Sigmoid colon (tissue), 6 donors: ENCODE measurements at regions not wholly inside any gene's neighbourhood (a gene's known extent, or its start where the extent isn't known, plus 50 kb on each side); places are given as distances from the start of the nearest gene placed in this dataset.

Experiments
- DNase-seq: peaks from one replicate; pipeline ENCODE4 v3.0.0-alpha.2; 2019
- H3K27ac ChIP-seq, 4 donors: fragments of 200-600 bp; sonication (generic); one replicate each; pipeline ENCODE4 v1.5.1; 2016 to 2019; ENCODE audit warnings: mild to moderate bottlenecking in 1 of 4
- H3K27me3 ChIP-seq, 3 donors: fragments of 200-600 bp; sonication (generic); one replicate each; pipeline ENCODE4 v1.5.1; 2019; ENCODE audit warnings: mild to moderate bottlenecking in 1 of 3
- H3K36me3 ChIP-seq, 4 donors: fragments of 200-600 bp; sonication (generic); one replicate each; pipeline ENCODE4 v1.5.1; 2016 to 2019
- H3K4me1 ChIP-seq, 4 donors: fragments of 200-600 bp; sonication (generic); one replicate each; pipeline ENCODE4 v1.5.1; 2017 to 2019
- H3K4me3 ChIP-seq, 4 donors: fragments of 200-600 bp; sonication (generic); one replicate each; pipeline ENCODE4 v1.5.1; 2017 to 2019; ENCODE audit warnings: mild to moderate bottlenecking in 2 of 4, moderate library complexity in 1 of 4
- H3K9me3 ChIP-seq, 4 donors: fragments of 200-600 bp in 3 of 4; sonication (generic) in 3 of 4; one replicate each; pipeline versions ENCODE4 v1.5.1 to v1.6.1; 2013 to 2019
- EP300 ChIP-seq, 4 donors: sonication (generic); formaldehyde crosslinking; IDR thresholded peaks; one replicate each; pipeline ENCODE4 v1.6.1; 2017; ENCODE audit warnings: antibody characterized with exemption in 4 of 4
- POLR2A ChIP-seq, 2 donors: fragments of 450-650 bp; IDR thresholded peaks; one replicate each; pipeline ENCODE4 v1.6.1; 2016; ENCODE audit warnings: antibody characterized with exemption in 2 of 2, mild to moderate bottlenecking in 2 of 2, moderate library complexity in 2 of 2
- POLR2AphosphoS5 ChIP-seq, 4 donors: sonication (generic); formaldehyde crosslinking; IDR thresholded peaks; one replicate each; pipeline ENCODE4 v1.6.1; 2017; ENCODE audit warnings: antibody characterized with exemption in 4 of 4
- WGBS, 2 donors: extraction: QIAGEN DNeasy Blood & Tissue Kit; methylation state at CpG; one replicate each; pipeline ENCODE4 v1.1.7; 2013; 5-methylcytosine and 5-hydroxymethylcytosine counted together
- intact Hi-C: fragments of 100-400 bp; cut with DNase I; formaldehyde crosslinking; loops from one replicate; pipeline ENCODE4 v1.15.1; 2023
- TF ChIP-seq, protein P1 (sequence below), 4 experiments: fragments of 450-650 bp in 3 of 4; fragments of 200-600 bp in 1 of 4; IDR thresholded peaks; one replicate each; pipeline ENCODE4 v1.5.1; 2016 to 2019; ENCODE audit warnings: antibody characterized with exemption in 4 of 4, mild to moderate bottlenecking in 3 of 4, moderate library complexity in 2 of 4
- donor health status: healthy with polysubstance abuse.
- donor health status: healthy.

DNA sequence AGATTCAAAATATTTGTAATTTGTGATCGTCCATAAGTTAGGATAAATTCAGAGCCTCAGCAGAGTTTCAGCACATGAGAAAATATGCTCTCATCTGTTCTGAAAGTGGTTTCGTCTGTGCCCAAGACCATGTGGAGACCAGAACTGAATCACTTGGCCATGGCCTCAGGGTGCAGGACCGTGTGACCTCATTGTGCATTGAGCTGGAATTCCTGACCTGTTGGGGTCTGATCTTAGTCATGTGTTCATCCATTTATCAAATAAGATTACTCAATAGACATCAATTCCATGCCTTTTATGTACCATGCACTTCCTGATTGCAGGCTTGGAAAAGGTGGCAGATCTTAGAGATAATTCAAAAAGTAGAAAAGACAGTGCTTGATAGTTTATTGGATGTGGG is 680.5 kb downstream of the QKI start:
- Histone ChIP-seq H3K9me3 (no peaks in the 10 kb centered on the region), H3K4me3 (no peak overlapping the region), H3K27ac (no peak overlapping the region), H3K4me1 (no peaks in the 10 kb centered on the region), H3K36me3 (no peaks in the 10 kb centered on the region), H3K27me3 (no peaks in the 10 kb centered on the region)
- 89 to 92% methylated on average over 3 of the region's 3 CpGs for WGBS, 2 donors
- intact Hi-C loops: no loop called here
- TF ChIP-seq POLR2AphosphoS5 (IDR thresholded peaks at IDR 0.05) (no peak), POLR2A (IDR thresholded peaks at IDR 0.05) (no peak), EP300 (IDR thresholded peaks at IDR 0.05) (no peak)
- TF ChIP-seq, protein P1, sequence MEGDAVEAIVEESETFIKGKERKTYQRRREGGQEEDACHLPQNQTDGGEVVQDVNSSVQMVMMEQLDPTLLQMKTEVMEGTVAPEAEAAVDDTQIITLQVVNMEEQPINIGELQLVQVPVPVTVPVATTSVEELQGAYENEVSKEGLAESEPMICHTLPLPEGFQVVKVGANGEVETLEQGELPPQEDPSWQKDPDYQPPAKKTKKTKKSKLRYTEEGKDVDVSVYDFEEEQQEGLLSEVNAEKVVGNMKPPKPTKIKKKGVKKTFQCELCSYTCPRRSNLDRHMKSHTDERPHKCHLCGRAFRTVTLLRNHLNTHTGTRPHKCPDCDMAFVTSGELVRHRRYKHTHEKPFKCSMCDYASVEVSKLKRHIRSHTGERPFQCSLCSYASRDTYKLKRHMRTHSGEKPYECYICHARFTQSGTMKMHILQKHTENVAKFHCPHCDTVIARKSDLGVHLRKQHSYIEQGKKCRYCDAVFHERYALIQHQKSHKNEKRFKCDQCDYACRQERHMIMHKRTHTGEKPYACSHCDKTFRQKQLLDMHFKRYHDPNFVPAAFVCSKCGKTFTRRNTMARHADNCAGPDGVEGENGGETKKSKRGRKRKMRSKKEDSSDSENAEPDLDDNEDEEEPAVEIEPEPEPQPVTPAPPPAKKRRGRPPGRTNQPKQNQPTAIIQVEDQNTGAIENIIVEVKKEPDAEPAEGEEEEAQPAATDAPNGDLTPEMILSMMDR (IDR thresholded peaks at IDR 0.05): no peak
- DNase-seq: no peak

- no peak for DNase-seq
- Histone ChIP-seq H3K9me3 (no peaks in the 10 kb centered on the region), H3K27ac (no peak overlapping the region), H3K4me1 (no peaks in the 10 kb centered on the region), H3K27me3 (no peaks in the 10 kb centered on the region), H3K36me3 (no peaks in the 10 kb centered on the region), H3K4me3 (no peak overlapping the region)
- WGBS, 2 donors: 85 to 87% methylated on average over 3 of the region's 3 CpGs
- intact Hi-C loops: no loop called here
- TF ChIP-seq, protein P1 (IDR thresholded peaks at IDR 0.05): no peak
These were observed 673.4 kb downstream of the QKI start for GRCh38 chr6:164087870-164088269.

- DNase-seq: no peak
These were observed 672.7 kb downstream of the QKI start for GRCh38 chr6:164087211-164087610.

DNA sequence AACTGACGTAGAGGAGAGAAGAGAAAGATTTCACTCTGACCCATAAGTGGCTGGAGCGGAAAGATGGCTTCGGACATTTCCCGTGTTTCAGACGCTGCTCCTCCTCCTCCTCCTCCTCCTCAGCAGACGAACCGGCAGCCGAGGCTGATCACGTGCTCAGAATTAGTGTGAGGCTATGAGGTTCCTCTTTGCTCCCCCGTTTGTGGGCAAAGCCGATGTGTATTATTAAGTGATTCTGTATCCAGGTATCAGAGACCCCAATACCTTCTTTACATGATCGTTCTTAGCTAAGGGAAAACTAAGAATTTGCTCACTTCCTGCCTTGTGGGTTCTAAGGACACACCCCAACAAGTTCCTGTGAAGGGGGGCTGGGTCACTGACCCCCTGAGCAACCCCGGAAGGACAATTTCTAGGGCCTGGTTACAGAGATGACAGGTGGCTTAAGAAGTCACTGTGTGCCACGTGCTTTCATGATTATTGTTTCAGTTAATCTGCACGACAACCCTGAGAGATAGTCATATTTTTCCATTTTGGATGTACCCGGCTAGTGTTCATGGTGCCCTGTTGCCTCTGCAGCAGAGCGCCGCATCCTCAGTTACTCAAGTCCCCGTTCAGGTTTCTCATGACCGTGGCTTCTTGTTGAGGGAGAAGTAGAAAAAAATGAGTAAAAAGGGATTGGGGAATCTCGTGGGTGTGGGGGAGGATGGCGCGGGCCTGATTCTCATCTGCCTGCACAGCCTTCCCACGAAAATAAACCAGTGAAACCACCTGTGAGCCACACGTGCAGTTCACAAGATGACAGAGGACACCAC is 671.8 kb downstream of the QKI start:
- H3K27ac ChIP-seq: peak overlapping the region; percentile 34 to 64 (median 50)
- intact Hi-C loops: no loop called here
- no peaks in the 10 kb centered on the region for H3K9me3 ChIP-seq
- TF ChIP-seq POLR2A (IDR thresholded peaks at IDR 0.05) (no peak), EP300 (IDR thresholded peaks at IDR 0.05) (no peak), POLR2AphosphoS5 (IDR thresholded peaks at IDR 0.05) (no peak)
- TF ChIP-seq, protein P1 (IDR thresholded peaks at IDR 0.05): no peak
- WGBS, 2 donors: 73 to 81% methylated on average over 25 of the region's 25 CpGs
- no peak for DNase-seq
- H3K27me3 ChIP-seq: no peaks in the 10 kb centered on the region
- no peaks in the 10 kb centered on the region for H3K36me3 ChIP-seq
- no peaks in the 10 kb centered on the region for H3K4me1 ChIP-seq
- H3K4me3 ChIP-seq: no peak overlapping the region

More at GRCh38 chr6:164087211-164087610, 672.7 kb downstream of the QKI start:
- no peaks in the 10 kb centered on the region for H3K9me3 ChIP-seq
- H3K27me3 ChIP-seq: no peaks in the 10 kb centered on the region
- H3K27ac ChIP-seq: no peak overlapping the region
- intact Hi-C loops: no loop called here
- TF ChIP-seq EP300 (IDR thresholded peaks at IDR 0.05): no peak
- TF ChIP-seq POLR2A (IDR thresholded peaks at IDR 0.05): no peak
- TF ChIP-seq POLR2AphosphoS5 (IDR thresholded peaks at IDR 0.05): no peak
- TF ChIP-seq, protein P1 (IDR thresholded peaks at IDR 0.05): no peak
- no peak overlapping the region for H3K4me3 ChIP-seq
- H3K4me1 ChIP-seq: no peaks in the 10 kb centered on the region
- 79 to 92% methylated on average over 2 of the region's 2 CpGs for WGBS, 2 donors
- H3K36me3 ChIP-seq: no peaks in the 10 kb centered on the region
